GM21723 (cell line): ENCODE measurements at regions not wholly inside any gene's neighbourhood (a gene's known extent, or its start where the extent isn't known, plus 50 kb on each side); places are given as distances from the start of the nearest gene placed in this dataset.

Source experiments
- ATAC-seq: cut with Tn5 transposase; IDR thresholded peaks from one replicate; pipeline ENCODE4 v1.9.1; 2021; ENCODE audit warnings: mild to moderate bottlenecking, moderate library complexity; ENCODE audit not compliant: unreplicated experiment

DNA sequence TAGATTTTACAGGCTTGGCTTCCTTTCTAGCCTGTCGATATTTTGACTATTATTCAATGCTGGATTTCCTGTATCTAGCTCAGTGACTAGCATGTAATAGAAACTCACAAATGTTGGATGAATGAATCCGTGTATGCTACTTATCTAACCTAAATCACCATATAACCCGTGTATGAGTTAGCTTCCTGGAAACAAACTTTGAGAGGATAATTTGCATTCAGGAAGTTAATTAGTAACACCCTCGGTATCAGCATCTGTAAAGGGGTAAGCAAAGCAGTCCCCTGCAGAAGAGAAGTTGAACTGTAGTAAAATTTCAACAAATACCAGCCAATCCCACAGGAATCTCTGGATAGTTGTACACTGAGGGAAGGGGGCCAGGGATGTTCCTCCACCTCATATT is 269.4 kb upstream of the LRATD1 start:
- no peak for ATAC-seq

DNA sequence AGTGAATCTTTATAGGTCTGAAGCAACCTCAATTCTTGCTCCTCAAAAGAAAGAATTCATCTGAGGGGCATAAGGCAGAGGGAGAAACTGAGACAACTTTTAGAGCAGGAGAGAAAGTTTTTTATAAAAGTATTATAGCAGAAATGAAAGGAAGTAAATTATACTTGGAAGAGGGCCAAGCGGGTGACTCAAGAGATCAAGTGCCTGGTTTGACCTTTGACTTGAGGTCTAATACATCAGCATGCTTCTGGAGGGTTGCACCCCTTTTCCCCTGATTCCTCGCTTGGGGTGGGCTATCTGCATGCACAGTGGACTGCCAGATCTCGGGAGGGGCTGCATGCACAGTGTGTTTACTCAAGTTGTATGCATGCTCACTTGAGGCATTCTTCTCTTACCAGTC is 268.5 kb upstream of the LRATD1 start:
- no peak for ATAC-seq

DNA sequence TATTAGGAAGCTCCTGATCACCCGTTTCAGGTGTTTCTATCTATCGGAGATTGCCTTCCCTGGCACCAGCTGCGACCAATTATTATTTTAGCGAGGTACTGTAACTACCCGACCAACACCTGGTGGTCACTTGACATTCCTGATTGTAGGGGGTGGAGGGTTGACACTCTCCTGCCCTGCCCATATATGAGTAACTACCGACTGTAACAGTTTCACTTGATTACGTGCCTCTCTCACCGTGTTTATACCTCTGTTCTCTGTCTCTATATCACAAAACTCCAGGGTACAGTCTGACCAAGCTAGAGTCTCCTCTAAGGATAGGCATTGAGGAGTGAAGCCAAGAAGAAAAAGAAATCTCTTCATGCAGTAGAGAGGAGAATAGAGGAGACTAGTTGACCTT is 268.0 kb upstream of the LRATD1 start:
- ATAC-seq: no peak

DNA sequence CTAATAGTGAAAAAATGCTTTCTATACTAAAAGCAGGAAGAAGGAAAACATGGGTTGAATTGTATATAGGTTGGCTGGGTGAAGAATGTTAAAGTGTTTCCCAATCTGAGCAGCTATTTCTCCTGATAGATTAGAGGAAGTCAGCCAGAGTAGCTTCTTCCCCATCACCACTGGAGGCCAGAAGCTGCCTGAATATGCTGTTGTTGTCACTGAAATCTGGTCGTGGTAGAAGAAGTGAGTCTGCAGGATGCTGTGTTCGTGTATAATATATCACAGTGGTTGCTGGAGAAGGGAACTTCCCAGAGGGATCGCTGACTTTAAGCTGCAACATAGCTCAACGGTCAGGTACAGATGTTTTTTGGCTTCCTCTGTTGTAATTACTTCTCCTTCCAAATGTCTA is 247.5 kb upstream of the LRATD1 start:
- no peak for ATAC-seq

DNA sequence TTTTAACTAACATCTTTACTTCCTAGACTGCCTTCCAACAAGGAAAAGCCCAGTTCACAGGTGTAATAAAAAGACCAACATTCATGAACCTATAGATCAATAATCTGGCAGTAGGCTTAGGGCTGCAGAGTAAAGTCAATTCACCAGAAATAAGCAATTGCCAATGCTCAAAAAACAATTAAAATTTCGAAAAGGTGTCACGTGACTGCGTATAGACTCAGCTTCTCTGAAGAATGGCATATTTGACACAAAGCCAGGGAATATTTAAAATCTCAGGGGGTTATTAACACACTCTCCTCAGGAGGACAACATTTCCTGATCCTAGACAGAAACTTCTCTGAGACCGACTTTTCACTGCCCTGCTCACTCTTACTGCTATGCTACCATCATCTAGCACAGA is 245.2 kb upstream of the LRATD1 start:
- ATAC-seq: no peak

DNA sequence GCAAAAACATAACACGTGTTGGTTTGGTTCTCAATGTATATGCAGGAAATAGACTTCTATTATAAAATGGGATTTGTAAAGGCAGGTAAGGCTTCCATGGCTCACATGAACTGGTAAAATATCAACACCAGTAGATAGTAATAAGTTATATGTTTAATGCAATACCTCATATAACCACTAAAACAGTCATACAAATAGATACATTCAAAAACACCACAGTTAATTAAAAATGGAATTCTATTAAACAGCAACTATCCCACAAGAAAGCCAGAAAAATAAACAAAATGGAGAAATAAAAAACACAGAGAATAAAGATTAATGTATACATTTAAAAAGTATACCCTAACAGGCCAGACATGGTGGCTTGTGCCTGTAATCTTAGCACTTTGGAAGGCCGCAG is 243.8 kb upstream of the LRATD1 start:
- no peak for ATAC-seq

DNA sequence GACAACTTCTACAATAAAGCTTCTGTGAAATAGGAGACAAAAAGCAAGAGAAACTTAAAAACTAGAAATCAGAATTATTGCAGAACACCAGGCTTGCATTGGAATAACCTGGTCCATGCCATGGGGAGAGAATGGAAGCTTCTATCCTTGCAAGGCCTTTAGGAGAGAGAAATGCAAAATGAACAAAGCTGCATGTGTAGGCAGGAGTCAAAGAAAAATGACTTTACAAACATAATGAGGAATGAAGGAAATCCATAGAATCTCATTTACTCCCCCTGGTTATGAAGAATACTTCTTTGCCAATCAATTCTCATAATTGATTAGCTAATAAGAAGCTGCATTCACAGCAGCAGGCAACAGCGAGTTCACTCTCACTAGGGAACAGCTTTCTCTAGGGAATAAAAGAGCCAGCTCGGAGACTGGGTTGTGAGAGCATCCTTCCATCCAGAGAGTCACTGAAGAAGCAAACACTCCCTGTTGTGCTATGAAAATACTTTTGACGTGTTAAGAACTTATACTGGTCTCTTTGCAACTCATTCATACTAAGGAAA is 235.9 kb upstream of the LRATD1 start:
- ATAC-seq: no peak

DNA sequence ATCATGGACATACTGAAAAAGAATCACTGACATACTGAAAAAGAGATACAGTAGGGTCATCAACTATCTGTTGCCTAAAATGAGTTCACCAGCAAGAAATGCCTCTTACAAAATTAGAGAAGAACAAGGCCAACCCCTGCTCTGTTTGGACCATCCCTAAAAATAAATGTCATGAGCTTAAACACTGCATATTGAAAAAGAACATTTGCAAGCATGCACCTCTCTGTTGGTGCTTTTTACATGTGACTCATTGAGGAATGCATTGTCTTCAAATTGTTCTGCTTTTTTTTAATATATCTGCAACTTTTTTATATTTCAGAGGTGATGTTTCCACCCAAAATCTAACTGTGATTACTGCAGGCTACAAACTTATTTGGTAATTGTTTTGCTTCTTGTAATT is 233.9 kb upstream of the LRATD1 start:
- ATAC-seq: no peak

DNA sequence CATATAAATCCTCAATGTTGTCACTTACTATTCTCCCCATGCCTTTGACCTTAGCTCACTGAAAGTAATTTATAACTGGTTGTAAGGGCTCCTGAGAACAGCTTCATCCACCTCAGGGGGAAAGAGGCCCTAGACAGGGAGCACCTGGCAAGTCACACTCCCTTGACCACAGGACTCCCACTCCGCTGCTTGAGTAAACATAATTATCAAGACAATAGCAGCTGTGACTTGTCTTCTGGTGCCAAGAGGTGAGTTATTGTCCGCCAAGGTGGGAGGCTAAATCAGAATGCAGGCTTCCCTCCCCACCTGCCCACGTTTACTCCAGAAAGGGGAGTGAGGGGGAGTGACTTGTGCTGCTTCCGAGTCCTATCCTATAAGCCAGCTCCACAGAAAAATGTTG is 230.6 kb upstream of the LRATD1 start:
- no peak for ATAC-seq

DNA sequence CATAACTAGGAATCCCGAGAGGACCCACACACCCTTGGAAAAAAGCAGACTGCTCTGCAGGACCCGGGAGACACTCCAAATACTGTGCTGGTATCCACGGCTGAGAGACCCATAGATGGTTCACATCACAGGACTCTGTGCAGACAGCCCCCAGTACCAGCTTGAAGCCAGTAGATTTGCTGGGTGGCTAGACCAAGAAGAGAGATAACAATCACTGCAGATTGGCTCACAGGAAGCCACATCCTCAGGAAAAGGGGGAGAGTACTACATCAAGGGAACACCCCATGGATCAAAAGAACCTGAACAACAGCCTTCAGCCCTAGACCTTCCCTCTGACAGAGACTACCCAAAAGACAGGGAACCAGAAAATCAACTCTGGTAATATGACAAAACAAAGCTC is 223.8 kb upstream of the LRATD1 start:
- no peak for ATAC-seq

DNA sequence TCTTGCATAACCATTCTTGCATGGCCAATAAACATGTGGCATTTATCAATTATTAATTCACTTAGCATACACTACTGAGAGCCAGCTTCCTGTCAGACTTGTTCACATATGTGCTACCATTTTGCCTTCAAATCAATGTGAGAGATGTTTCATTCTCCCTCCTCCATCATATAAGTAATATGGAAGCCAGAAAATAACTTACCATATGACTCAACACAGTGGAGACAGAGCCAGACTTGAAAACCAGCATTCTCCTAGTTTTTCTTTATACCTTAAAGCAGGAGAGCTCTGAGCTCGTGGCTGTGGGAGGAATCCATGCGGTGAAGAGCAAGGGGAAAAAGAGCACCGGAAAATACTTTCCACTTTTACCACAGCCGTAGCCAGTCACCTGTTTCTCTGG is 215.0 kb upstream of the LRATD1 start:
- no peak for ATAC-seq

DNA sequence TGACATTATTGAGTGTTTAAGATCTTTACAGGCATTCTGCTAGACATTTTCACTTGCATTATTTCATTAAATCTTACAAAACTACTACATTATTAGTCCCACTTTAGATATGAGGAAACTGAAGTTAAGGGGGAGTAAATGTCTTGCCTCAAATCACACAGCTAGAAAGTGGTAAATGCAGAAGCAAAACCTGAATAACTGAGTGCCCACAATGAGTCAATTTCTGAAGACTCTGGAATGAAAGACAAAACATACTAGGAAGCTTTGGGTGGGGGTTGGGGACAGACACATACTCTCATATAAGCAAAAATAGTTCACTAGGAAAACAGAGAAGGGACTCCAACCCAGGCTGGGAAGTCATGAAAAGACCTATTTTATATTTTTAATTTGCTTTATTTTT is 214.4 kb upstream of the LRATD1 start:
- ATAC-seq: no peak

DNA sequence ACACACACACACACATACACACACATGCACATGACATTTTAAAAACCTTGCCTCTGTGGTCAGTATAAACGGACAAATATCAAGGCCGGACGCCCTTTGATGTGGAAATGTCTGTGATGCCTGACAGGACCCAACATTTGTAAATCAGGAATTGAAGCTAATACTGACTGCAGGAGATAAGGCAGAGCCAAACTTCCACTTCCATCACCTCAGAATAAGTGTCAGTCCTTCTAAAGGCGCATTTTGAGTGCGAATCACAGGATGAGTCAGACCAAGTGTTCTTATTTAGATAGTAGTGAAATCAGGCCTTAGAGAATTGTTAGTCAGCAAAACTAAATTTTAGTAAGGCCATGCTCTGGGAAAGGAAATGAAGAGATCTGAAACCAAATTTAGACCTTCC is 211.7 kb upstream of the LRATD1 start:
- no peak for ATAC-seq

DNA sequence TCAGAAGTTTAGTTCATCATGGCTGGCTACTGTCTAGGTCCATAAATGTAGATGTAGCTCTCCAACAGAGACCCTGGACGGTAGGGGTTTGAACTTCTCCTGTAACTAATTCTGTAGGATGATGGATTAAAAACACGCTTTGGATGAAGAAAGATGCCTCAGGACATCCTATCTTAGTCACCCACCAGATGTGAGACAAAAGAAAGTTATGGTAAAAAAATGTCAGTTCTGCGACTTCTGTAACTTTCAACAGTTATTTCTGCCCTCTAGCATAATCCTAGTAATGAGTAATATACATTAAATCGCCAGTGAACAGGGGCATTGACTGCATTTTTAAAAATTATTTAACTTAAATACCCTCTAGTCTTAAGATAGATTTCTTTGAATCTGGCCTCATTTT is 210.1 kb upstream of the LRATD1 start:
- ATAC-seq: no peak

DNA sequence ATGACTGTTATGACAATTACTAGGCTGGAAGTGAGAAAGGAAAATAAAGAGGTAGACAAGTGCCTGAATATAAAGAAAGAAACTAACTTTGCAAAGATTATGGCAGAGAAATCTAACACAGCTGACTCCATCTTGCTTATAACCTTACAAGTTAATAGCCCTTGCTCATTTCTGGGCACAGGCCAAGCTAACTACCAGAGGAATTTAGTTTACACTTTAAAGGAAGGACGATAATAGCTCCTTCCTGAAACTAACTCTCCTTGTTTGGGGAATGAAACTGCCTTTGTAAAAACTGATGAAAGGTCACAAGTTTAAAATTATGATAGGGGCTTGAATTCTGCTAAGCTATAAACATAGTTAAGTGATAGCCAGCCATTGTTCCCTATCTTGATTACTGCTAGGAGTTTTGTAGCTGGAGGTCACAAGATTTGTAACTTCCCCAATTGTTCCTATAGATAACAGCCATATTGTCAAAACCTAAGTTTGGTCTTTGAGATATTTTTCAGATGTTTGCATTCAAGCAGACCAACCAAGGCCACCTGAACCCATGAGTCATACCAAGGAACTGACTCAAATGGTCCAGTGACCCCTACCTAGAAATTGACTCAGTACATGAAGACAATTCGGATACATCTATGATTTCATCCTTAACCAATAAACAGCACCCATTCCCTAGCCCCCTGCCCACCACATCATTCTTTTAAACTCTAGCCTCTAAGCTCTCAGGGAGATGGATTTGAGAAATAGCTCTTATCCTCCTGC is 209.2 kb upstream of the LRATD1 start:
- ATAC-seq: no peak

DNA sequence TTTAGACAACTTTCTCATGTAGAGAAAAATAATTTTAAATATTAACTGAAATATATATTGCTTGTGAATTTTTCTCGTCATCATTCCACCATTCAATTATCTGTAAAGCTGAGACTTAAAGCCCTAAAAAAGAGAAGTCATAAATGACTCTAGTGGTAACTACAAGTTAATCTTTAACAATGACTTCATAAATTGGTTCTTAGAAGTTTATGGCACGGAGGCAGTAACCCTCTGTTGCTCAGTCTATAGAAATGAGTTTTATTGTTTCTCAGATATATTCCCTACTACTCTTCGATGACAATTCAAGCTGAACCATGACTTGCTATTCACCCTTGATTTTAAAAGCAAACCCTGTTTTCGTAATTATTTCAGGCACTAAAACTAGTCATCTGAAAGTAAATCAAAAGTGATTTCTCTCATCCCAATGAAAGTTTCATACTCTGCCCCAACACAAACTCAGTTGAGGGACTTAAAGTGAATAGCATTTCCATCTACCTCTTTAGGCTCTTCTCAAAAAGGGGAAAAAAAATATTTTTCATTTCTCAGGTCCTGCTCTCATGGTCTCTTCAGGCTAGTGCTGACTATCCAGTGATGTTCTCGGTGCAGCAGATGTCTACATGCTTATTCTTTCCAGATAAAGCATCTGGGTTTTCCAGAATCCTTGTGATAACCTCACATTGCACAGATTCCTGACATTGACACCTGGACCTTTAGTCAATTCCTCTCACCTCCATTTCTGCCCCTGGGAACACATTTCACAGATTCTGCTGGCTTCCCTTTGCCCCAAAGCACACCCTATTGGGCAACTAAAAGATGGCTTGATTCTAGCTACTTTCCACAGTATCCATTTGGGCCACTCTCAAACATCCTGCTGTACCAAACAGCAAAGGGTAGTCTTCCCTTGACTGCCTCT is 207.8 kb upstream of the LRATD1 start:
- peak; percentile 53 for ATAC-seq

DNA sequence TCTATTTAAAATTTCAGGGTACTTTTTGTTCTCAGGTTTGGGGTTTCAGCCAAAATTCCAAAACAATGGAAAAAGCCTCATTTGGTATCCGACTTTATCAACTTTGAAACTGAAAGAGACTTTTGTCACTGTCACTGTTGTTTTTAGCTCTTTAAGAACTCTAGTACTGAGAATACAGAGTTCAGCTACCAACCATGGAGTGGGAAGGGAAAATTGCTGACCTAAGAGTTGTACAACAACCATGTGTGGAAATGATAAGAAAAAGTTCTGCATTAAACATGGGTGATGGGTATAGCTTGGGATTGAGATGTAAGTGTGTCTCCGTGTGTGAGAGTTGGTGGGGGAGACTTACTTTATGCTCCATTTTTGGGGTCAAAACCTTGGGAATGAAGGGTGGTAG is 206.6 kb upstream of the LRATD1 start:
- ATAC-seq: no peak

DNA sequence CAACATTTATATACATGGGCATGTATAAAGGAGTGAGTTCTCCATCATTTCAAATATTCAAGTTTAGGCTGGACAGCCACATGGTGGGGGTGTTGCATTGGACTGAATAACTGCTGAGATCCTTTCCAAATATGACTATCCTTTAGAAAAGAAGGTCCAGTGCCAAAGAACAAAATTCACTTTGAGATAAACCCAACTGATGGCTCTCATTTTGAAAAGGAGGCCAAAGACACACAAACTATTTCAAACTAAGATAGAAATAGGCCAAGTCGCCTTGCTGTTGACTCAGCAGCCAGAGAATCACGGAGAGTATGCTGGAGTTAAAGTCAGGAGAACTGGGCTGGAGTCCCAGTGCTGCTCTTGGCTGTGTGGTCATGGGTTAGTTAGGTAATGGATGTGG is 204.5 kb upstream of the LRATD1 start:
- no peak for ATAC-seq

DNA sequence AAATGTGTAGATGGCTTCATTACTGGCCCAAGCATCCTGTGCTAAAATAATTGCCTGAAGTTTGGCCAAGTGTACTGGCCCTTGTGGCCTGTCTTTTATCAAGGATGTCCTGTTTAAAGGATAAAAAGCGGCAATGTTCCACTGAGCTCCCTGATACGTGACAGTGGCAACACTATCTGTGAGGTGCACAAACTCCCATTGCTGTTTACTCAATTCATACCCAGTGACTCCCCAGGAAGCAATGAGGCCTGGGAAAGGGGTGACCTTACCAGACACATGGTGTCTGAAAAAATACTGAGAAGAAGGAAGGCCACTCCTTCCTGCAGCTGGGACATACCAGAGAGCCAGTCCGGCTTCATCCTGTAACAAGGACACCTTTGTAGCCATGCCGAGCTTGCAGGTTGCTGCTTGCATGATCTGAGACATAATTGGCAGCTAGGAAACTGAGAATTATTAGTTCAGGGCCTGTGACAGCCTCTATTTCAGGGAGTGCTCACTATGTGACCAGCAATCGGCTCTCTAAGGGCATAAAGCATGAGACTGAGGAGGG is 198.5 kb upstream of the LRATD1 start:
- ATAC-seq: no peak

DNA sequence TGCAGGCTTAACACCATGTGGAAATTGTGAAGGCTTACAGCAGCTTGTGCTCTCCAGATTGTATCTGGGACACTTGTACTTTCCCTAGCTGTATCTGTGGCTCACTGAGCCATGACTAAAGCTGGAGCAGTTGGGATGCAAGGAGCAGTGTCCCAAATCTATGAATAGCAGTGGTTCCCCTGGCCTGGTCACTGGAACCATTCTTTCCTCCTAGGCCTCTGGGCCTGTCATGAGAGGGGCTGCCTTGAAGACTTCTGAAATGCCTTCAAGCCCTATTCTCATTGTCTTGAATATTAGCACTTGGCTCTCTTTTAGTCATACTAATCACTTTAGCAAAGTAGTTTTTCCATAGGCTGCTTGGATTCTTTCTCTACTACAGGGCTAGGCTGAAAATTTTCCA is 186.8 kb upstream of the LRATD1 start:
- ATAC-seq: no peak

DNA sequence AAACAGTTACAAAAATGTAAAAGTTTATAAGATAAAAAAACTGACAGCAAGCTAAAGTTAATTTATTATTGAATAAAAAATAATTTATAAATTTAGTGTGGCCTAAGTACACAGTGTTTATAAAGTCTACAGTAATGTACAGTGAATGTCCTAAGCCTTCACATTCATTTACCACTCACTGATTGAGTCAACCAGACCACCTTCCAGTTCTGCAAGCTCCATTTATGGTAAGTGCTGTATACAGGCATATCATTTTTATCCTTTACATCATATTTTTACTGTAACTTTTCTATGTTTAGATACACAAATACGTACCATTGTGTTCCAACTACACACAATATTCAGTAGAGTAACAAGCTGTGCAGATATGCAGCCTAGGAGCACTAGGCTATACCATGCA is 184.2 kb upstream of the LRATD1 start:
- ATAC-seq: no peak

DNA sequence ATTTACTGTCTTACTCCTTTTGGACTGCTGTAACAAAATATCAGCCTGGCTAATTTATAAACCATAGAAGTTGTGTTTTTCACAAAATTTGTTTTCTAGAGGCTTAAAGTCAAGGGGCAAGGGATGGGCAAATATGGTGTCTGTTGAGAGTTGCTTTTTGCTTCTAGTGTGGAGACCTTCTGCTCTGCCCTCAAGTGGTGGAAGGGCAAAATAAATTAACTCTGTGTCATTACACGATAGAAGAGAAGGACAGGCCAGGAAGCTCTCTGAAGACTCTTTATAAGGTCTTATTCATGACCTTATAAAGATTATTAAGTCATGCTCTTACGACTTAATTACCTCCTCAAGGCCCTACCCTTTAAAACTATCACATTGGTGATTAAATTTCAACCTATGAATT is 181.2 kb upstream of the LRATD1 start:
- ATAC-seq: no peak
